ENCODE measurements at regions not wholly inside any gene's neighbourhood (a gene's known extent, or its start where the extent isn't known, plus 50 kb on each side); places are given as distances from the start of the nearest gene placed in this dataset.

DNA sequence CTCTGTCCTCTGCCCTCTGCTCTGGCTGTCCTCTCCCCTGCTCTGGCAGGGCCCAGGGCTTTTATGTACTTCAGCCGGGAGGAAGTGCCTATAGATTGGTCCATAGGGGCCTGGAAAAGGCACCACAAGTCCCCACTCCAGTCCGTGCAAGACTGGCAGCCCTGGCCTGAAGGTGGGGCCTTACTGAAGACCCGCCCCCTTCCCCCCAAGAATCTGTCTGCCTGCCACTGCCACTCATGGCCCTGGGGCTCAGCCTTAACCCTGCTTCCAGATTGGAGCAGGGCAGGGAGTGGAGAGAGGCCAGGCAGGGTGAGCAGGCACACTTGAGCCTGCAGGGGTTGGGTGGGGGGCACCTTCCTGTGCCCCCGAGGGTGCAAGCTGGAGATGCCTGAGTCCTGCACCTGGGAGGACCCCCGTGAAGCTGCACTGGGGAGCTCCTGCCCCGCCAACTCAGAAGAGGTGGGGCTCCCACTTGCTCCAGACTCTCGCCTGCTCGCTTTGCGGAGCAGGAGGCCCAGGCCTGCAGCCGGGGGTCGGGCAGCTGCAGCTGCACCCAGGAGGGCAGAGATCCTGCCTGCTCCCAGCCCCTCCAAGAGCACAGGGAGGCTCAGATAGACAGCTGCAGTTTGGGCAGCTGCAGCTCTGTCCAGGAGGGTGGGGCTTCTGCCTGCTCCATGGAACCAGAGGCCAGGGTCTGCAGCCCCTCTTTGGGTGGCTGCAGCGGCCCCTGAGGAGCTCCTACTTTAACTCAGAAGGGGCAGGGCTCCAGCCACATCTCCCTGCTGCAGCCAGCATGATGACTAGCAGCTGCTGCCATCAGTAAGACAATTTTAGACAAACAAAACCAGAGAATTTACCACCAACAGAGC lies 51.0 kb upstream of the SC5D start:
- H3K36me3 Mint-ChIP-seq (ENCODE audit: low read depth) = no peaks in the 10 kb centered on the region
- H3K4me3 Mint-ChIP-seq = no peak overlapping the region
- no peak for TF ChIP-seq CTCF (IDR thresholded peaks at IDR 0.05)
- DNase-seq = no peak
- no peak overlapping the region for H3K27ac Mint-ChIP-seq
- peaks cover 1% of the 10 kb centered on the region; the same call in 1 of the 2 replicates for H3K27me3 Mint-ChIP-seq (ENCODE audit: insufficient read depth)
- H3K4me1 Mint-ChIP-seq (ENCODE audit: low read depth) = peaks cover 62% of the 10 kb centered on the region
- H3K9me3 Mint-ChIP-seq = no peaks in the 10 kb centered on the region

Measured in HFFc6 (cell line).